22Rv1 (cell line): ENCODE measurements at regions not wholly inside any gene's neighbourhood (a gene's known extent, or its start where the extent isn't known, plus 50 kb on each side); places are given as distances from the start of the nearest gene placed in this dataset.

Experiments used
- ZFX ChIP-seq: fragments of 450-650 bp; IDR thresholded peaks from 2 replicates; pipeline ENCODE4 v1.6.1; 2017; ENCODE audit warnings: antibody characterized with exemption, borderline replicate concordance
- TF ChIP-seq, protein P1 (sequence below): fragments of 450-650 bp; IDR thresholded peaks from 2 replicates; pipeline ENCODE4 v1.5.1; 2017; ENCODE audit warnings: mild to moderate bottlenecking

DNA sequence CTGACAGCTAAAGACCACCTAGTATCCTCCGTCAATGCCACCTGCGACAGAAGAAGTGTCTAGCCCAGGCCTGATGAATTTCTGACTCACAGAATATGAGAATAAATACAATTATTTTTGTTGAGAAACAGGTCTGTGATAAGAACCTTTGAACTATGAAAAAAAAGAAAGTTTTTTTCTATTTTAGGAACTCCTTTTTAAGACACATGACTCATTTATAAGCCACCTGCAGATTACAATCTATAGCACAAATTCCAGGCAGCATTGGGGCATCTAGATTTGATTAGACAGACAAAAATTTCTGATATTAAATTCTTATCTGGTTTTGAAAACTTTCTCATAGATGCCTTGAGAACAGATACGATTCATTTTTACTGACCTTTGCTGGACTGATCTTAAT is 256.7 kb upstream of the LYZL1 start:
- TF ChIP-seq, protein P1, sequence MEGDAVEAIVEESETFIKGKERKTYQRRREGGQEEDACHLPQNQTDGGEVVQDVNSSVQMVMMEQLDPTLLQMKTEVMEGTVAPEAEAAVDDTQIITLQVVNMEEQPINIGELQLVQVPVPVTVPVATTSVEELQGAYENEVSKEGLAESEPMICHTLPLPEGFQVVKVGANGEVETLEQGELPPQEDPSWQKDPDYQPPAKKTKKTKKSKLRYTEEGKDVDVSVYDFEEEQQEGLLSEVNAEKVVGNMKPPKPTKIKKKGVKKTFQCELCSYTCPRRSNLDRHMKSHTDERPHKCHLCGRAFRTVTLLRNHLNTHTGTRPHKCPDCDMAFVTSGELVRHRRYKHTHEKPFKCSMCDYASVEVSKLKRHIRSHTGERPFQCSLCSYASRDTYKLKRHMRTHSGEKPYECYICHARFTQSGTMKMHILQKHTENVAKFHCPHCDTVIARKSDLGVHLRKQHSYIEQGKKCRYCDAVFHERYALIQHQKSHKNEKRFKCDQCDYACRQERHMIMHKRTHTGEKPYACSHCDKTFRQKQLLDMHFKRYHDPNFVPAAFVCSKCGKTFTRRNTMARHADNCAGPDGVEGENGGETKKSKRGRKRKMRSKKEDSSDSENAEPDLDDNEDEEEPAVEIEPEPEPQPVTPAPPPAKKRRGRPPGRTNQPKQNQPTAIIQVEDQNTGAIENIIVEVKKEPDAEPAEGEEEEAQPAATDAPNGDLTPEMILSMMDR: no peak
- no peak for TF ChIP-seq ZFX
